IMR-90 (cell line): ENCODE measurements at regions not wholly inside any gene's neighbourhood (a gene's known extent, or its start where the extent isn't known, plus 50 kb on each side); places are given as distances from the start of the nearest gene placed in this dataset.

Source experiments
- CEBPB ChIP-seq: IDR thresholded peaks from 2 replicates; pipeline ENCODE4 v1.6.1; 2012; ENCODE audit warnings: low read depth, low read length, improper control_type of control experiment
- CTCF ChIP-seq: conservative IDR thresholded peaks from 2 replicates; pipeline ENCODE4 v1.5.1; 2012; ENCODE audit warnings: mild to moderate bottlenecking, low read depth, low read length, improper control_type of control experiment
- ELK1 ChIP-seq: fragments of 150-350 bp; IDR thresholded peaks from 2 replicates; pipeline ENCODE4 v1.6.1; 2016; ENCODE audit warnings: low read depth, mild to moderate bottlenecking, low read length, moderate library complexity, borderline replicate concordance
- FOS ChIP-seq: fragments of 150-350 bp; IDR thresholded peaks from 2 replicates; pipeline ENCODE4 v1.6.1; 2016; ENCODE audit warnings: low read depth, low read length
- MAFK ChIP-seq: IDR thresholded peaks from 2 replicates; pipeline ENCODE4 v1.6.1; 2012; ENCODE audit warnings: low read depth, low read length, improper control_type of control experiment
- MAZ ChIP-seq: IDR thresholded peaks from 2 replicates; pipeline ENCODE4 v1.6.1; 2012; ENCODE audit warnings: low read depth, mild to moderate bottlenecking, low read length, improper control_type of control experiment, moderate library complexity, borderline replicate concordance
- POLR2A ChIP-seq: IDR thresholded peaks from 2 replicates; pipeline ENCODE4 v1.6.1; 2012; ENCODE audit warnings: mild to moderate bottlenecking, low read depth, low read length
- RAD21 ChIP-seq: IDR thresholded peaks from 2 replicates; pipeline ENCODE4 v1.6.1; 2012; ENCODE audit warnings: low read length, improper control_type of control experiment
- SMC3 ChIP-seq: fragments of 150-350 bp; IDR thresholded peaks from 2 replicates; pipeline ENCODE4 v1.6.1; 2016; ENCODE audit warnings: low read depth, mild to moderate bottlenecking, antibody characterized with exemption, low read length, moderate library complexity

GRCh38 chr12:89951694-89952060, 243.0 kb upstream of the ATP2B1 start:
- no peak for TF ChIP-seq POLR2A
- no peak for TF ChIP-seq CTCF
- TF ChIP-seq MAZ = no peak
- no peak for TF ChIP-seq ELK1
- TF ChIP-seq MAFK = no peak
- TF ChIP-seq FOS = no peak
- TF ChIP-seq RAD21 = no peak
- no peak for TF ChIP-seq CEBPB
- TF ChIP-seq SMC3 = no peak
